ENCODE measurements at regions not wholly inside any gene's neighbourhood (a gene's known extent, or its start where the extent isn't known, plus 50 kb on each side); places are given as distances from the start of the nearest gene placed in this dataset.

DNA sequence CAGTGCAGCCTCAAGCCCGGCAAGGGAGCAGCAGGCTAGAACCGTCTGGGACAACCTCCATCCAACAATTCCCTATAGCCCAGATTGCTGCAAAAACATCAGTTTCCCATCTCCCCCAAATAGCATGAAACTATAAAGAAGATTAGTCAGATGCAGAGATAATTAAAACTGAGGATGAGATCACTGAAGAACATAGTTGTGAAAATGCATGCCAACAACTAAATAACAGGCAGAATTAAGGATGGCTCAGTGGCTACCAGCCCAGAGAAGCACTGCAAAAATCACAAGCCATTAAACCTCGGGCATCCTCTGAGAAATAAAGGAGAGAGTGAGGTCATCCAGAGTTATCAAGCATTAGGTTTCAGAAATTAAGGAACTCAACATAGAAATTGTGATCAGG, 427.1 kb downstream of the TNS3 start:
- H3K27me3 ChIP-seq (ENCODE audit: control insufficient read depth, insufficient read depth, low read length), result no peaks in the 10 kb centered on the region
- H3K4me3 ChIP-seq (ENCODE audit: insufficient read depth, low read depth, low read length), result no peak overlapping the region
- dilution Hi-C loops (cut with HindIII; ENCODE audit: low sequenced_read_pairs, unreplicated experiment), result no loop called here

More for the DNA sequence above, 427.1 kb downstream of the TNS3 start:
- Histone ChIP-seq H3K4me1 (ENCODE audit: control insufficient read depth, insufficient read depth, low read length) (peaks cover 19% of the 10 kb centered on the region), H3K18ac (ENCODE audit: low read depth, low read length) (peak overlapping the region; percentile 98), H4K91ac (ENCODE audit: insufficient read depth, low read depth, low read length) (peak overlapping the region; percentile 86), H3K14ac (replicated peaks; ENCODE audit: low read depth, low read length) (no peak overlapping the region), H2BK15ac (ENCODE audit: low read depth, low read length) (0 out of 3 replicates have a peak overlapping the region, but pooled peaks have one; percentile 71), H3K4me2 (ENCODE audit: low read depth, low read length) (no peak overlapping the region), H2BK5ac (ENCODE audit: low read depth, low read length, poor library complexity, severe bottlenecking) (peak overlapping the region; percentile 84), H3K9ac (ENCODE audit: low read depth, low read length) (no peak overlapping the region), H2AK9ac (replicated peaks; ENCODE audit: low read depth, low read length, poor library complexity) (no peak overlapping the region), H3K36me3 (ENCODE audit: control insufficient read depth, insufficient read depth, low read length) (no peaks in the 10 kb centered on the region), H3K9me3 (ENCODE audit: control insufficient read depth, insufficient read depth, low read length) (peaks cover 4% of the 10 kb centered on the region; the same call in 1 of the 2 replicates), H2AFZ (replicated peaks; ENCODE audit: low read length, poor library complexity) (no peak overlapping the region), H3K79me1 (ENCODE audit: low read depth in 1 of 2, low read length in 2 of 2) (no peaks in the 10 kb centered on the region), H3K56ac (ENCODE audit: extremely low read depth, insufficient read depth, low read length) (no peak overlapping the region), H2AK5ac (ENCODE audit: low read depth, low read length) (peak overlapping the region; percentile 81; the same call in 1 of the 2 replicates), H3K27ac (ENCODE audit: insufficient read depth, low read length) (peak overlapping the region; percentile 59), H3K9me1 (ENCODE audit: insufficient read depth, low read length) (peaks cover 7% of the 10 kb centered on the region), H2BK20ac (ENCODE audit: low read depth, low read length) (peak overlapping the region; percentile 96), H3K23ac (ENCODE audit: low read depth, low read length) (no peak overlapping the region), H4K5ac (ENCODE audit: low read depth, low read length) (peak overlapping the region; percentile 87), H4K8ac (ENCODE audit: low read depth in 2 of 2, low read length in 2 of 2) (peak overlapping the region; percentile 61 to 86; a peak in 2 of 4 replicates), H4K20me1 (ENCODE audit: insufficient read depth, low read length) (no peaks in the 10 kb centered on the region), H3K4ac (ENCODE audit: low read depth, low read length) (peak overlapping the region; percentile 85), H2BK120ac (ENCODE audit: low read depth, low read length) (peak overlapping the region; percentile 96)
- WGBS, 2 experiments (ENCODE audit: extremely low coverage in 2 of 2, insufficient read length in 1 of 2), result no CpG with 5 or more reads among the region's 3 CpGs
- no peak for DNase-seq
- POLR2A ChIA-PET (ENCODE audit: unreplicated experiment), result no interaction called here
- TF ChIP-seq POLR2A (IDR thresholded peaks at IDR 0.05; ENCODE audit: low read depth, low read length), result no peak
- no peak for TF ChIP-seq FOS (IDR thresholded peaks at IDR 0.05; ENCODE audit: low read depth, low read length)
- TF ChIP-seq, protein P1, sequence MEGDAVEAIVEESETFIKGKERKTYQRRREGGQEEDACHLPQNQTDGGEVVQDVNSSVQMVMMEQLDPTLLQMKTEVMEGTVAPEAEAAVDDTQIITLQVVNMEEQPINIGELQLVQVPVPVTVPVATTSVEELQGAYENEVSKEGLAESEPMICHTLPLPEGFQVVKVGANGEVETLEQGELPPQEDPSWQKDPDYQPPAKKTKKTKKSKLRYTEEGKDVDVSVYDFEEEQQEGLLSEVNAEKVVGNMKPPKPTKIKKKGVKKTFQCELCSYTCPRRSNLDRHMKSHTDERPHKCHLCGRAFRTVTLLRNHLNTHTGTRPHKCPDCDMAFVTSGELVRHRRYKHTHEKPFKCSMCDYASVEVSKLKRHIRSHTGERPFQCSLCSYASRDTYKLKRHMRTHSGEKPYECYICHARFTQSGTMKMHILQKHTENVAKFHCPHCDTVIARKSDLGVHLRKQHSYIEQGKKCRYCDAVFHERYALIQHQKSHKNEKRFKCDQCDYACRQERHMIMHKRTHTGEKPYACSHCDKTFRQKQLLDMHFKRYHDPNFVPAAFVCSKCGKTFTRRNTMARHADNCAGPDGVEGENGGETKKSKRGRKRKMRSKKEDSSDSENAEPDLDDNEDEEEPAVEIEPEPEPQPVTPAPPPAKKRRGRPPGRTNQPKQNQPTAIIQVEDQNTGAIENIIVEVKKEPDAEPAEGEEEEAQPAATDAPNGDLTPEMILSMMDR (conservative IDR thresholded peaks at IDR 0.05; ENCODE audit: low read depth, low read length), result no peak
- TF ChIP-seq BHLHE40 (IDR thresholded peaks at IDR 0.05; ENCODE audit: low read depth, low read length), result no peak
- TF ChIP-seq, protein P2, sequence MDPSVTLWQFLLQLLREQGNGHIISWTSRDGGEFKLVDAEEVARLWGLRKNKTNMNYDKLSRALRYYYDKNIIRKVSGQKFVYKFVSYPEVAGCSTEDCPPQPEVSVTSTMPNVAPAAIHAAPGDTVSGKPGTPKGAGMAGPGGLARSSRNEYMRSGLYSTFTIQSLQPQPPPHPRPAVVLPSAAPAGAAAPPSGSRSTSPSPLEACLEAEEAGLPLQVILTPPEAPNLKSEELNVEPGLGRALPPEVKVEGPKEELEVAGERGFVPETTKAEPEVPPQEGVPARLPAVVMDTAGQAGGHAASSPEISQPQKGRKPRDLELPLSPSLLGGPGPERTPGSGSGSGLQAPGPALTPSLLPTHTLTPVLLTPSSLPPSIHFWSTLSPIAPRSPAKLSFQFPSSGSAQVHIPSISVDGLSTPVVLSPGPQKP (IDR thresholded peaks at IDR 0.05; ENCODE audit: borderline replicate concordance, low read depth, low read length), result no peak
- no peak for TF ChIP-seq NFE2L2 (IDR thresholded peaks at IDR 0.05; ENCODE audit: low read depth, low read length)
- TF ChIP-seq SMC3 (IDR thresholded peaks at IDR 0.05; ENCODE audit: low read depth, low read length), result no peak
- no peak for TF ChIP-seq RFX5 (IDR thresholded peaks at IDR 0.05; ENCODE audit: low read depth, low read length)
- TF ChIP-seq, protein P3, sequence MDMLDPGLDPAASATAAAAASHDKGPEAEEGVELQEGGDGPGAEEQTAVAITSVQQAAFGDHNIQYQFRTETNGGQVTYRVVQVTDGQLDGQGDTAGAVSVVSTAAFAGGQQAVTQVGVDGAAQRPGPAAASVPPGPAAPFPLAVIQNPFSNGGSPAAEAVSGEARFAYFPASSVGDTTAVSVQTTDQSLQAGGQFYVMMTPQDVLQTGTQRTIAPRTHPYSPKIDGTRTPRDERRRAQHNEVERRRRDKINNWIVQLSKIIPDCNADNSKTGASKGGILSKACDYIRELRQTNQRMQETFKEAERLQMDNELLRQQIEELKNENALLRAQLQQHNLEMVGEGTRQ (IDR thresholded peaks at IDR 0.05; ENCODE audit: low read depth, low read length), result no peak
- no peak for TF ChIP-seq MAZ (IDR thresholded peaks at IDR 0.05; ENCODE audit: borderline replicate concordance, low read depth, low read length)
- no peak for TF ChIP-seq MXI1 (IDR thresholded peaks at IDR 0.05; ENCODE audit: borderline replicate concordance, low read depth, low read length)
- TF ChIP-seq RCOR1 (IDR thresholded peaks at IDR 0.05; ENCODE audit: insufficient replicate concordance, low read length), result no peak
- no peak for TF ChIP-seq CEBPB (IDR thresholded peaks at IDR 0.05; ENCODE audit: low read depth, low read length)
- no peak for TF ChIP-seq MAFK (IDR thresholded peaks at IDR 0.05; ENCODE audit: low read depth, low read length)
- TF ChIP-seq RAD21 (IDR thresholded peaks at IDR 0.05; ENCODE audit: low read length), result no peak
- no peak for TF ChIP-seq CHD1 (IDR thresholded peaks at IDR 0.05; ENCODE audit: low read depth, low read length)
- no TSS peak for BruUV-seq (replicated peaks)
- in situ Hi-C loops (cut with MboI; ENCODE audit: low sequenced_read_pairs) (no loop called here), intact Hi-C loops (cut with micrococcal nuclease) (no loop called here)
- ATAC-seq (ENCODE audit: low read depth), result no peak
- CTCF ChIA-PET, result no interaction called here

Measured in IMR-90 (cell line).